ENCODE measurements at regions not wholly inside any gene's neighbourhood (a gene's known extent, or its start where the extent isn't known, plus 50 kb on each side); places are given as distances from the start of the nearest gene placed in this dataset.

- H3K27me3 ChIP-seq (ENCODE audit: low read depth, low read length): no peaks in the 10 kb centered on the region
- no peaks in the 10 kb centered on the region for H3K36me3 ChIP-seq (replicated peaks; ENCODE audit: low read depth, low read length)
- H3K4me2 ChIP-seq (ENCODE audit: low read length): no peak overlapping the region
- H3K9ac ChIP-seq (ENCODE audit: low read length): no peak overlapping the region
- H3K4me3 ChIP-seq (ENCODE audit: low read length): no peak overlapping the region
- no peak overlapping the region for H2AFZ ChIP-seq (ENCODE audit: low read depth, low read length)
- H3K27ac ChIP-seq (ENCODE audit: low read length): no peak overlapping the region
- H3K4me1 ChIP-seq (ENCODE audit: low read length): no peaks in the 10 kb centered on the region
- H3K79me2 ChIP-seq (ENCODE audit: low read length): no peaks in the 10 kb centered on the region
- TF ChIP-seq EZH2phosphoT487 (IDR thresholded peaks at IDR 0.05; ENCODE audit: low read depth): no peak
- TF ChIP-seq CTCF (IDR thresholded peaks at IDR 0.05; ENCODE audit: low read depth, low read length): no peak
- H4K20me1 ChIP-seq (ENCODE audit: insufficient read depth, low read length): no peaks in the 10 kb centered on the region
- H3K9me3 ChIP-seq (ENCODE audit: insufficient read depth, low read length): no peaks in the 10 kb centered on the region
These were observed 249.2 kb downstream of the AEBP2 start for GRCh38 chr12:19688532-19688931.

GRCh38 chr12:19689226-19689625 is 249.9 kb downstream of the AEBP2 start:
- Histone ChIP-seq H3K9me3 (ENCODE audit: insufficient read depth, low read length) (no peaks in the 10 kb centered on the region), H3K4me1 (ENCODE audit: low read length) (no peaks in the 10 kb centered on the region), H3K36me3 (replicated peaks; ENCODE audit: low read depth, low read length) (no peaks in the 10 kb centered on the region), H3K27ac (ENCODE audit: low read length) (no peak overlapping the region), H3K9ac (ENCODE audit: low read length) (no peak overlapping the region), H3K4me2 (ENCODE audit: low read length) (no peak overlapping the region), H3K79me2 (ENCODE audit: low read length) (no peaks in the 10 kb centered on the region), H4K20me1 (ENCODE audit: insufficient read depth, low read length) (no peaks in the 10 kb centered on the region), H3K27me3 (ENCODE audit: low read depth, low read length) (no peaks in the 10 kb centered on the region), H2AFZ (ENCODE audit: low read depth, low read length) (no peak overlapping the region), H3K4me3 (ENCODE audit: low read length) (no peak overlapping the region)
- TF ChIP-seq EZH2phosphoT487 (IDR thresholded peaks at IDR 0.05; ENCODE audit: low read depth) (no peak), CTCF (IDR thresholded peaks at IDR 0.05; ENCODE audit: low read depth, low read length) (no peak)

GRCh38 chr12:19689801-19690472 is 250.6 kb downstream of the AEBP2 start:
- Histone ChIP-seq H3K9ac (ENCODE audit: low read length) (no peak overlapping the region), H3K4me3 (ENCODE audit: low read length) (no peak overlapping the region), H2AFZ (ENCODE audit: low read depth, low read length) (no peak overlapping the region), H3K9me3 (ENCODE audit: insufficient read depth, low read length) (no peaks in the 10 kb centered on the region), H3K27me3 (ENCODE audit: low read depth, low read length) (no peaks in the 10 kb centered on the region), H3K79me2 (ENCODE audit: low read length) (no peaks in the 10 kb centered on the region), H3K4me2 (ENCODE audit: low read length) (no peak overlapping the region), H3K36me3 (replicated peaks; ENCODE audit: low read depth, low read length) (no peaks in the 10 kb centered on the region), H3K27ac (ENCODE audit: low read length) (no peak overlapping the region), H4K20me1 (ENCODE audit: insufficient read depth, low read length) (no peaks in the 10 kb centered on the region), H3K4me1 (ENCODE audit: low read length) (no peaks in the 10 kb centered on the region)
- TF ChIP-seq EZH2phosphoT487 (IDR thresholded peaks at IDR 0.05; ENCODE audit: low read depth) (no peak), CTCF (IDR thresholded peaks at IDR 0.05; ENCODE audit: low read depth, low read length) (no peak)

- Histone ChIP-seq H3K9ac (ENCODE audit: low read length) (no peak overlapping the region), H3K27me3 (ENCODE audit: low read depth, low read length) (no peaks in the 10 kb centered on the region)
These were observed 252.8 kb downstream of the AEBP2 start for GRCh38 chr12:19692091-19692490.

More at GRCh38 chr12:19692091-19692490, 252.8 kb downstream of the AEBP2 start:
- Histone ChIP-seq H4K20me1 (ENCODE audit: insufficient read depth, low read length) (no peaks in the 10 kb centered on the region), H3K9me3 (ENCODE audit: insufficient read depth, low read length) (no peaks in the 10 kb centered on the region), H3K27ac (ENCODE audit: low read length) (no peak overlapping the region), H2AFZ (ENCODE audit: low read depth, low read length) (no peak overlapping the region), H3K4me3 (ENCODE audit: low read length) (no peak overlapping the region), H3K4me1 (ENCODE audit: low read length) (no peaks in the 10 kb centered on the region), H3K36me3 (replicated peaks; ENCODE audit: low read depth, low read length) (no peaks in the 10 kb centered on the region), H3K4me2 (ENCODE audit: low read length) (no peak overlapping the region), H3K79me2 (ENCODE audit: low read length) (no peaks in the 10 kb centered on the region)
- TF ChIP-seq CTCF (IDR thresholded peaks at IDR 0.05; ENCODE audit: low read depth, low read length): no peak

All from OCI-LY3 (cell line).